ENCODE measurements at regions not wholly inside any gene's neighbourhood (a gene's known extent, or its start where the extent isn't known, plus 50 kb on each side); places are given as distances from the start of the nearest gene placed in this dataset.
"Not testable (repeated sequence)": the region's sequence is repeated elsewhere in the genome, so short reads cannot be mapped to it uniquely, and the experiment has no call there.

GRCh38 chr9:86997156-86997555 is 49.9 kb upstream of the GAS1 start:
- DNase-seq = no peak

GRCh38 chr9:86997951-86998350 is 50.6 kb upstream of the GAS1 start:
- no peak for DNase-seq

- DNase-seq = no peak
Measured at GRCh38 chr9:87002517-87002916, 55.2 kb upstream of the GAS1 start.

GRCh38 chr9:87004016-87004415 is 56.7 kb upstream of the GAS1 start:
- no peak for DNase-seq

- DNase-seq = no peak
Measured at GRCh38 chr9:87006956-87007355, 59.6 kb upstream of the GAS1 start.

- no peak for DNase-seq
Measured at GRCh38 chr9:87007711-87008366, 60.5 kb upstream of the GAS1 start.

- no peak for DNase-seq
Measured at GRCh38 chr9:87008667-87009066, 61.4 kb upstream of the GAS1 start.

GRCh38 chr9:87010626-87011025 is 63.3 kb upstream of the GAS1 start:
- DNase-seq = no peak

- DNase-seq = no peak
Measured at GRCh38 chr9:87011551-87011950, 64.2 kb upstream of the GAS1 start.

- DNase-seq = no peak
Measured at GRCh38 chr9:87013490-87013889, 66.2 kb upstream of the GAS1 start.

- DNase-seq = no peak
Measured at GRCh38 chr9:87014436-87014835, 67.1 kb upstream of the GAS1 start.

- no peak for DNase-seq
Measured at GRCh38 chr9:87016681-87017080, 69.4 kb upstream of the GAS1 start.

GRCh38 chr9:87020169-87020950 is 73.1 kb upstream of the GAS1 start:
- no peak for DNase-seq

- DNase-seq = no peak
Measured at GRCh38 chr9:87022178-87022577, 74.9 kb upstream of the GAS1 start.

GRCh38 chr9:87026204-87026603 is 78.9 kb upstream of the GAS1 start:
- no peak for DNase-seq

GRCh38 chr9:87028836-87029235 is 81.5 kb upstream of the GAS1 start:
- not testable (repeated sequence) for DNase-seq

- DNase-seq = no peak
Measured at GRCh38 chr9:87029905-87030304, 82.6 kb upstream of the GAS1 start.

- no peak for DNase-seq
Measured at GRCh38 chr9:87034841-87035240, 87.5 kb upstream of the GAS1 start.

GRCh38 chr9:87035879-87036278 is 88.6 kb upstream of the GAS1 start:
- peak; percentile 53 for DNase-seq

GRCh38 chr9:87036506-87036905 is 89.2 kb upstream of the GAS1 start:
- no peak for DNase-seq

GRCh38 chr9:87039809-87040392 is 92.6 kb upstream of the GAS1 start:
- DNase-seq = no peak

- DNase-seq = no peak
Measured at GRCh38 chr9:87040410-87041009, 93.2 kb upstream of the GAS1 start.

- not testable (repeated sequence) for DNase-seq
Measured at GRCh38 chr9:87041553-87042235, 94.4 kb upstream of the GAS1 start.
